ENCODE measurements at regions not wholly inside any gene's neighbourhood (a gene's known extent, or its start where the extent isn't known, plus 50 kb on each side); places are given as distances from the start of the nearest gene placed in this dataset.

DNA sequence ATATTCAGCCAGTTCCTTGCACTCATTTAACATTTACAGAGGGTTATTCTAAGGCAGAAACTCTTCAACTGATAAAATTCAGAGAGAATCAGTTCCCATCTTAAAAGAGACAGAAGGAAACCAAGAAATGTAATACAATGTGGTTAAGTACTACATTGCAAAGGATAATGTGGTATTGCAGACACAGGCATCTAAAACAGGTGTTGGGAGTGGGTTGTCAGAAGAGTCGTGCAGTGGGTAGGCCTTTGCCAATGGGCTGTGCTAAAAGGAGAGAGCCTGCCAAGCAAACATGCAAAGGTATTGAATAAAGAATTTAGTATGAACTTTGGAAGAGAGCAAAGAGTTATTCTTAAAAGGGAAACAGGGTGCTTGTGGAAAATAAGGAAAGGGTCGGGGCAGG is 1044.4 kb upstream of the DIAPH2 start:
- no CpG with 5 or more reads among the region's 2 CpGs for WGBS (ENCODE audit: extremely low coverage, insufficient coverage, insufficient read length)
- H3K79me1 ChIP-seq (ENCODE audit: low read length), result no peaks in the 10 kb centered on the region
- H2AFZ ChIP-seq (ENCODE audit: insufficient read depth, low read length, poor library complexity), result no peak overlapping the region
- H3K79me2 ChIP-seq (ENCODE audit: control insufficient read depth, insufficient read depth, low read length, poor library complexity), result no peaks in the 10 kb centered on the region
- no peak overlapping the region for H2BK5ac ChIP-seq (ENCODE audit: low read depth, low read length, poor library complexity)
- H4K91ac ChIP-seq (ENCODE audit: low read depth, low read length), result no peak overlapping the region
- no peak overlapping the region for H3K14ac ChIP-seq (ENCODE audit: low read length)
- no peak overlapping the region for H4K12ac ChIP-seq (ENCODE audit: low read depth, low read length)
- H2BK120ac ChIP-seq (ENCODE audit: insufficient read depth, low read length, poor library complexity), result no peak overlapping the region
- H3K36me3 ChIP-seq (ENCODE audit: control insufficient read depth in 1 of 2, insufficient read depth in 2 of 2, low read length in 2 of 2), result no peaks in the 10 kb centered on the region
- H4K8ac ChIP-seq (ENCODE audit: low read depth, low read length), result no peak overlapping the region
- H3K4me2 ChIP-seq (ENCODE audit: low read length), result no peak overlapping the region
- no peaks in the 10 kb centered on the region for H3K9me3 ChIP-seq (ENCODE audit: insufficient read depth, low read depth, low read length)
- H3K9ac ChIP-seq (ENCODE audit: low read length), result no peak overlapping the region
- no peak overlapping the region for H2AK5ac ChIP-seq (ENCODE audit: low read length)
- no peak overlapping the region for H3K4ac ChIP-seq (ENCODE audit: low read depth, low read length)
- DNase-seq, result no peak
- no peak overlapping the region for H3K4me3 ChIP-seq (ENCODE audit: low read depth, low read length)
- no peaks in the 10 kb centered on the region for H3K4me1 ChIP-seq (ENCODE audit: control insufficient read depth in 1 of 2, insufficient read depth in 2 of 2, low read length in 2 of 2)
- no peak overlapping the region for H2BK12ac ChIP-seq (ENCODE audit: low read length)
- H3K18ac ChIP-seq (ENCODE audit: low read length), result no peak overlapping the region
- H3K23ac ChIP-seq (ENCODE audit: low read length), result no peak overlapping the region
- H3K27ac ChIP-seq (ENCODE audit: low read depth, low read length), result no peak overlapping the region
- H3K27me3 ChIP-seq (ENCODE audit: insufficient read depth, low read length), result no peaks in the 10 kb centered on the region

- H4K8ac ChIP-seq (ENCODE audit: low read depth, low read length), result no peak overlapping the region
- no peak overlapping the region for H4K12ac ChIP-seq (ENCODE audit: low read depth, low read length)
- H4K91ac ChIP-seq (ENCODE audit: low read depth, low read length), result no peak overlapping the region
- no peak overlapping the region for H2AFZ ChIP-seq (ENCODE audit: insufficient read depth, low read length, poor library complexity)
- H3K36me3 ChIP-seq (ENCODE audit: control insufficient read depth in 1 of 2, insufficient read depth in 2 of 2, low read length in 2 of 2), result no peaks in the 10 kb centered on the region
- H3K4me1 ChIP-seq (ENCODE audit: control insufficient read depth in 1 of 2, insufficient read depth in 2 of 2, low read length in 2 of 2), result no peaks in the 10 kb centered on the region
- H2BK5ac ChIP-seq (ENCODE audit: low read depth, low read length, poor library complexity), result no peak overlapping the region
- H3K23ac ChIP-seq (ENCODE audit: low read length), result no peak overlapping the region
- no peaks in the 10 kb centered on the region for H3K79me1 ChIP-seq (ENCODE audit: low read length)
- H3K27ac ChIP-seq (ENCODE audit: low read depth, low read length), result no peak overlapping the region
- no peak for DNase-seq
- H3K9ac ChIP-seq (ENCODE audit: low read length), result no peak overlapping the region
- H3K4me3 ChIP-seq (ENCODE audit: low read depth, low read length), result no peak overlapping the region
- H3K18ac ChIP-seq (ENCODE audit: low read length), result no peak overlapping the region
- no peak overlapping the region for H3K14ac ChIP-seq (ENCODE audit: low read length)
- H2BK120ac ChIP-seq (ENCODE audit: insufficient read depth, low read length, poor library complexity), result no peak overlapping the region
- H2BK12ac ChIP-seq (ENCODE audit: low read length), result no peak overlapping the region
- H3K9me3 ChIP-seq (ENCODE audit: insufficient read depth, low read depth, low read length), result no peaks in the 10 kb centered on the region
- H3K27me3 ChIP-seq (ENCODE audit: insufficient read depth, low read length), result no peaks in the 10 kb centered on the region
- H3K79me2 ChIP-seq (ENCODE audit: control insufficient read depth, insufficient read depth, low read length, poor library complexity), result no peaks in the 10 kb centered on the region
- H3K4ac ChIP-seq (ENCODE audit: low read depth, low read length), result no peak overlapping the region
- no peak overlapping the region for H2AK5ac ChIP-seq (ENCODE audit: low read length)
- H3K4me2 ChIP-seq (ENCODE audit: low read length), result no peak overlapping the region
Measured at GRCh38 chrX:95645738-95646137, 1038.9 kb upstream of the DIAPH2 start.

DNA sequence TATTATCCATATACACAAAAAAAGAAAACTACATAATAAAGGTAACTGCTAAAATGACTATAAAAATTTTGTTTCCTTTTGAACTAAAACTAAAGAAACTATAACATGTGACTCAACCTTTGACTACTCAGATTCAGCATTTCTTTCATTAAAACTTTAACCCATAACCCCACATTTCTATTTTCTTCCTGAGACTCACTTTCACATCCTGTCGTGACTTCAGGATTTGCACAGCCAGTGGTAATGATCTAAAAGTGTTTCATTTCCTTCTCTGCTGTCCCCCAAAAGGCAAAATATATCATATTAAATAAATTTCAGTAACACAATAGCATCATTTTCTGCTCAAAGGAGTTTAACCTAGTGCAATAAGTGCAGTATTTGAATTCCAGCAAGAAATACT is 1022.4 kb upstream of the DIAPH2 start:
- Histone ChIP-seq H3K4ac (ENCODE audit: low read depth, low read length) (no peak overlapping the region), H2AK5ac (ENCODE audit: low read length) (no peak overlapping the region), H2AFZ (ENCODE audit: insufficient read depth, low read length, poor library complexity) (no peak overlapping the region), H4K91ac (ENCODE audit: low read depth, low read length) (no peak overlapping the region), H3K4me1 (ENCODE audit: control insufficient read depth in 1 of 2, insufficient read depth in 2 of 2, low read length in 2 of 2) (no peaks in the 10 kb centered on the region), H3K4me3 (ENCODE audit: low read depth, low read length) (no peak overlapping the region), H3K79me1 (ENCODE audit: low read length) (no peaks in the 10 kb centered on the region), H3K14ac (ENCODE audit: low read length) (no peak overlapping the region), H3K27me3 (ENCODE audit: insufficient read depth, low read length) (no peaks in the 10 kb centered on the region), H3K36me3 (ENCODE audit: control insufficient read depth in 1 of 2, insufficient read depth in 2 of 2, low read length in 2 of 2) (no peaks in the 10 kb centered on the region), H2BK5ac (ENCODE audit: low read depth, low read length, poor library complexity) (no peak overlapping the region), H2BK12ac (ENCODE audit: low read length) (no peak overlapping the region), H3K27ac (ENCODE audit: low read depth, low read length) (no peak overlapping the region), H3K23ac (ENCODE audit: low read length) (no peak overlapping the region), H4K12ac (ENCODE audit: low read depth, low read length) (no peak overlapping the region), H4K8ac (ENCODE audit: low read depth, low read length) (no peak overlapping the region), H3K4me2 (ENCODE audit: low read length) (no peak overlapping the region), H3K9ac (ENCODE audit: low read length) (no peak overlapping the region), H3K9me3 (ENCODE audit: insufficient read depth, low read depth, low read length) (no peaks in the 10 kb centered on the region), H2BK120ac (ENCODE audit: insufficient read depth, low read length, poor library complexity) (no peak overlapping the region), H3K18ac (ENCODE audit: low read length) (no peak overlapping the region), H3K79me2 (ENCODE audit: control insufficient read depth, insufficient read depth, low read length, poor library complexity) (no peaks in the 10 kb centered on the region)
- WGBS (ENCODE audit: extremely low coverage, insufficient coverage, insufficient read length), result no CpG with 5 or more reads among the region's 1 CpG
- DNase-seq, result no peak

DNA sequence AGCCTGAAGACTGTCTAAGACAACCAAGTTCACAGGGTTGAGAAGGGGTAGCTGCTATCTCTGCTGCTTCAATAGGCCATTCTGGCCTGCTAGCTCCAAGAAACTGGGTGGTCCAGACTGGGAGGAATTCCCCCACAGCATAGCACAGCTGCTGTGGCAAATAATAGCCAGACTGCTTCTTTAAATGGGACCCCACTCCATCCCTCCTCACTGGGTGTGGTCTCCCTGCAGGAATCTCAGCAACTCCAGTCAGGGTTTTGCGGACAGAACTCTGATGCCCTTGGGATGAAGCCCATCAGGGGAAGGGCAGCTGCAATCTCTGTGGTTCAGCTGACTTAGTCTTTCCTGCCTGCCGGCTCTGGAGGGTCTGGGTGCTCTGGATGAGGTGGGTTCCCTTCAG is 1018.6 kb upstream of the DIAPH2 start:
- Histone ChIP-seq H3K79me1 (ENCODE audit: low read length) (no peaks in the 10 kb centered on the region), H4K8ac (ENCODE audit: low read depth, low read length) (no peak overlapping the region), H3K9ac (ENCODE audit: low read length) (no peak overlapping the region), H2AK5ac (ENCODE audit: low read length) (no peak overlapping the region), H3K9me3 (ENCODE audit: insufficient read depth, low read depth, low read length) (no peaks in the 10 kb centered on the region), H3K79me2 (ENCODE audit: control insufficient read depth, insufficient read depth, low read length, poor library complexity) (no peaks in the 10 kb centered on the region), H3K4me3 (ENCODE audit: low read depth, low read length) (no peak overlapping the region), H4K12ac (ENCODE audit: low read depth, low read length) (no peak overlapping the region), H2BK120ac (ENCODE audit: insufficient read depth, low read length, poor library complexity) (no peak overlapping the region), H3K36me3 (ENCODE audit: control insufficient read depth in 1 of 2, insufficient read depth in 2 of 2, low read length in 2 of 2) (no peaks in the 10 kb centered on the region), H3K14ac (ENCODE audit: low read length) (no peak overlapping the region), H2AFZ (ENCODE audit: insufficient read depth, low read length, poor library complexity) (no peak overlapping the region), H2BK12ac (ENCODE audit: low read length) (no peak overlapping the region), H3K23ac (ENCODE audit: low read length) (no peak overlapping the region), H3K4me2 (ENCODE audit: low read length) (no peak overlapping the region), H3K4me1 (ENCODE audit: control insufficient read depth in 1 of 2, insufficient read depth in 2 of 2, low read length in 2 of 2) (no peaks in the 10 kb centered on the region), H3K27me3 (ENCODE audit: insufficient read depth, low read length) (no peaks in the 10 kb centered on the region), H4K91ac (ENCODE audit: low read depth, low read length) (no peak overlapping the region), H2BK5ac (ENCODE audit: low read depth, low read length, poor library complexity) (no peak overlapping the region), H3K4ac (ENCODE audit: low read depth, low read length) (no peak overlapping the region), H3K18ac (ENCODE audit: low read length) (no peak overlapping the region), H3K27ac (ENCODE audit: low read depth, low read length) (no peak overlapping the region)
- no CpG with 5 or more reads among the region's 2 CpGs for WGBS (ENCODE audit: extremely low coverage, insufficient coverage, insufficient read length)
- DNase-seq, result no peak

DNA sequence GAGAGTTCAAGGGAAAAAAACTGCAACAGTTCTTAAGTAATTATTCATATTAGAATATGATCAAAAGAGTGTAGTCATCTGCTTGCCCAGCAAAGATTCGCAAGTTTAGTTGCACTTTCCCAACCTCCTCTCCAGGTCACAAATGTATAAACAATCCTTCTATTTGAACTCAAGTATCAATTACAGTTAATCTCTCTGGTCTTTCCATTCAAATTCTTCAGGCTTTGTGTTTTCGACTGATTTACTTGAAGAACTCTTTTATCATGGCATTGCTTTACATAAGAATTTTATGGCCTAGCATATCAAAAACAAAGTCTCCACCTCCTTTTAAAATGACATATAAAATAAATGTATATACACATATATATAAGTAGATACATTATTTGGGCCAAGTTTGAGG is 1009.6 kb upstream of the DIAPH2 start:
- no peak overlapping the region for H3K23ac ChIP-seq (ENCODE audit: low read length)
- no peak overlapping the region for H4K8ac ChIP-seq (ENCODE audit: low read depth, low read length)
- no peak overlapping the region for H3K27ac ChIP-seq (ENCODE audit: low read depth, low read length)
- H3K9ac ChIP-seq (ENCODE audit: low read length), result no peak overlapping the region
- no peak overlapping the region for H4K91ac ChIP-seq (ENCODE audit: low read depth, low read length)
- H3K18ac ChIP-seq (ENCODE audit: low read length), result no peak overlapping the region
- no peak overlapping the region for H2BK120ac ChIP-seq (ENCODE audit: insufficient read depth, low read length, poor library complexity)
- H3K27me3 ChIP-seq (ENCODE audit: insufficient read depth, low read length), result no peaks in the 10 kb centered on the region
- no peak overlapping the region for H3K4ac ChIP-seq (ENCODE audit: low read depth, low read length)
- H3K14ac ChIP-seq (ENCODE audit: low read length), result no peak overlapping the region
- H3K9me3 ChIP-seq (ENCODE audit: insufficient read depth, low read depth, low read length), result no peaks in the 10 kb centered on the region
- no peak overlapping the region for H2AK5ac ChIP-seq (ENCODE audit: low read length)
- no peak overlapping the region for H2AFZ ChIP-seq (ENCODE audit: insufficient read depth, low read length, poor library complexity)
- no peaks in the 10 kb centered on the region for H3K79me2 ChIP-seq (ENCODE audit: control insufficient read depth, insufficient read depth, low read length, poor library complexity)
- H2BK5ac ChIP-seq (ENCODE audit: low read depth, low read length, poor library complexity), result no peak overlapping the region
- DNase-seq, result no peak
- no CpG with 5 or more reads among the region's 2 CpGs for WGBS (ENCODE audit: extremely low coverage, insufficient coverage, insufficient read length)
- no peaks in the 10 kb centered on the region for H3K4me1 ChIP-seq (ENCODE audit: control insufficient read depth in 1 of 2, insufficient read depth in 2 of 2, low read length in 2 of 2)
- H3K4me3 ChIP-seq (ENCODE audit: low read depth, low read length), result no peak overlapping the region
- H3K79me1 ChIP-seq (ENCODE audit: low read length), result no peaks in the 10 kb centered on the region
- H2BK12ac ChIP-seq (ENCODE audit: low read length), result no peak overlapping the region
- H4K12ac ChIP-seq (ENCODE audit: low read depth, low read length), result no peak overlapping the region
- H3K36me3 ChIP-seq (ENCODE audit: control insufficient read depth in 1 of 2, insufficient read depth in 2 of 2, low read length in 2 of 2), result no peaks in the 10 kb centered on the region
- no peak overlapping the region for H3K4me2 ChIP-seq (ENCODE audit: low read length)

All from trophoblast cell (in vitro differentiated cells and primary cell).